GM21723 (cell line): ENCODE measurements at regions not wholly inside any gene's neighbourhood (a gene's known extent, or its start where the extent isn't known, plus 50 kb on each side); places are given as distances from the start of the nearest gene placed in this dataset.

Experiments
- ATAC-seq: cut with Tn5 transposase; IDR thresholded peaks from one replicate; pipeline ENCODE4 v1.9.1; 2021; ENCODE audit warnings: mild to moderate bottlenecking, moderate library complexity; ENCODE audit not compliant: unreplicated experiment

- no peak for ATAC-seq
Measured at GRCh38 chr14:71321574-71322315, 414.5 kb downstream of the PCNX1 start.

- no peak for ATAC-seq
Measured at GRCh38 chr14:71322655-71323250, 415.5 kb downstream of the PCNX1 start.

GRCh38 chr14:71324767-71325272 is 417.6 kb downstream of the PCNX1 start:
- no peak for ATAC-seq

DNA sequence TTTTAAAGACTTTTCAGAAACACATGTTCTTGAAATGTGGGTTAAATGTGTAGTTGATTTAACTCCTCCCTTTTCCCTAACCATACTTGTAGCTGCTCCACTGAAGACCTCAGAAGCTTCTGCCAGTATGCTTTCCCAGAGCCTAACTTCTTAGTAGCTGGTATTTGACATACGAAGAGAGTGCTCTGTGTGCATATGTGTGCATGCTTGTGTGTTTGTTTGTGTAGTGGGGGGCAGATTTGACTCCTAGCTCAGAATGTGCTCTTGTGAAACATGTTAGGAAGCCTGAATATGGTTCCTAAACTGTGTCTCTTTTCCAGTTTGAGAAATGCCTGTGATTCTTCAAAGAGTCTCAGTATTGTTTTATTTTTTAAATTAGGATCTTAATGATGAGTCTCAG is 420.4 kb downstream of the PCNX1 start:
- ATAC-seq, result no peak

DNA sequence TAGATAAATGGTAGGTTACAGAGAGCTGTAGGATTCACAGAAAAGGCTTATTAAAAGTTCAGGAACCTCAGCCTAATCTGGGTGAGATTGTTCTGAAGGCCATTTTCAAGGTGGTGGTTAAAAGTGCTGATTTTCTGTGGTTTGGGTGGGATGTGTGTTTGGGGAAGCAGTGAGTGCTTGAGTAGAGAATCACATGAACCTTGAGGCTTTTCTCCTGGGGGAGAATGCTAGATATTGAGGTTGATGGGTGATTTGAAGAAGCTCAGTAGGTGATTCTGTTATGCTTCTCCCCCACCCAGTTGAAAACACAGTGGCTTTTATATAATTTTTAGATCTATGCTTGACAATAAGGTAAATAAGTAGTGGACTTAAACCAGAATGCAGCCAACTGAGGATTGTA is 420.9 kb downstream of the PCNX1 start:
- no peak for ATAC-seq

DNA sequence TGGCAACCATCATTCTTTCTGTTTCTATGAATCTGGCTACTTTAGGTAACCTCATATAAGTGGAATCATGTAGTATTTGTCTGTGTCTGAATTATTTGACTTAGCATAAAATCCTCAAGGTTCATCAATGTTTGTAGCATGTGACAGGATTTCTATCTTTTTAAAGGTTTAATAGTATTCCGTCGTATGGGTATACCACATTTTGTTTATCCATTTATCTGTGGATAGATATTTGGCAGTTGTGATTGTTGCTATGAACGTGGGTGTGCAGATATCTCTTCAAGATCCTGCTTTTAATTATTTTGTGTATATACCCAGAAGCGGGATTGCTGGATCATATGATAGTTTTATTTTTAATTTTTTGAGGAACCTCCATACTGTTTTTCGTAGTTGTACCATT is 421.7 kb downstream of the PCNX1 start:
- ATAC-seq, result no peak

- no peak for ATAC-seq
Measured at GRCh38 chr14:71331403-71331802, 424.1 kb downstream of the PCNX1 start.

- no peak for ATAC-seq
Measured at GRCh38 chr14:71332476-71332875, 425.2 kb downstream of the PCNX1 start.

- no peak for ATAC-seq
Measured at GRCh38 chr14:71333705-71334104, 426.4 kb downstream of the PCNX1 start.

DNA sequence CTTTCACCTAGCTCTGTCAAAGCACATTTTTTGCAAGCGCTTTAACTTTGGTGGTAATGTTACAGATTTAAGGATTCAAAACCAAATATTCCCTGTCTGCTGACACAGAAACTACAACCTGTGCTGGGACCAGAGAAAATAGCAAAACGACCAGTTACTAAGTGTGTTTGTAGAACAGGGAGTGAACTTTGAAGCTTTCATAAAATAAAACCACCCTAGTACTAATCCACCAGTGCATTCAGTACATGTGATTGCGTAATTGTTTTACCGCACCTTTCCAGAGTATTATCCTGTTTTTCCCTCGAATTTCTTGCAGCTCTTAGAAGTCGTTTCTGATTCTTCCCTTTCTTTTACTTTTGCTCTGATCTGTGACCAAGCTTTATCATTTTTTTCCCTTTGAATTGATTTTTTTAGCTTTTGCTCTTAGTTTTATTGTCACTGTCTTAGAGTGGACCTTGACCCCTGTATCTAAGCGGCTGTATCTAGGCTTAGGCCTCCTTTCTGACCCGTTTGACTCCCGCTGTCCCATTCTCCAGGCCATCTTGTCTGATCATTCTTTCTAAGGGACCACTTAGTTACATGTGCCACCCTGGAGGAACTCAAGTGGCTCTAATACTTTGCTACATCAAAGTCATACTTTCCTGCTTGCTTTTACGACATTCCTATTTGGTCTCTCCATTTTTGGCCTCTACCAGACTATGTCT is 429.4 kb downstream of the PCNX1 start:
- ATAC-seq, result no peak

GRCh38 chr14:71338153-71338552 is 430.9 kb downstream of the PCNX1 start:
- ATAC-seq, result no peak

- ATAC-seq, result no peak
Measured at GRCh38 chr14:71339650-71340415, 432.6 kb downstream of the PCNX1 start.

DNA sequence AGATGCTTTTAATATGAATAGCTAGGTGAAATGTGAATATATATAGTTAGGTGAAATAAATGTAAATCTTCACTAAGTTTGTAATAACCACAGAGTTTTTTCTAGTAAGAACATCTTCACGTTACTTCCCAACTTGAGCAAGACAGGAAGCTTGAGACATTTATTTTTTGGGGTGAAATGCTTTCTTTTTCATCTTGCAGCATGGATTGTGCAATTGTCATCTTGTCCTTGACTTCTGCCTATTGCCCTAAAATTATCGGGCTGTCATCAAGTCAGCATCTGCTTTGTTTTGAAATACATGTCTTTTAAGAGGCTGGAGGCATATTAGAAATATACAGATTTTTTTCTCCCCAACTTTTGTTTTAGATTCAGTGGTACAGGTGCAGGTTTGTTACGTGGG is 433.9 kb downstream of the PCNX1 start:
- ATAC-seq, result no peak

DNA sequence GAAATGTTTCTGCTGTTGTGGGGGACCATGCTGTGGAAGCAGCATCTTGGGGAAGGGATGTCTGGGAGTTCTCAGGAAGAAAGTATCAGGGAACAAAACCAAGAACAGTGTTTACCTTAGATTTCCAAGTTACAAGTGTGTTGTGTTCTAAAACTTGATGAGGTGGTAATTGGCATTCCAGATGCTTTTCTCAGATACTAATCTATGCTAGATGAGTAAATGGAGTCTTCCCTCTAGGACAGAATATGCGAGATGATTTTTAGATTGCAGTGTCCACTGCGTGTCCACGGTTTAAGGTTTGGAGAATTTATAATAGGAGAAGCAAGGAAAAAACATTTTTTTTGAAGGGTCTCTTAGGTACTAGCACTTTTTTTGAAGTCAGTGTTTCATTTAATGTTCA is 436.5 kb downstream of the PCNX1 start:
- no peak for ATAC-seq

DNA sequence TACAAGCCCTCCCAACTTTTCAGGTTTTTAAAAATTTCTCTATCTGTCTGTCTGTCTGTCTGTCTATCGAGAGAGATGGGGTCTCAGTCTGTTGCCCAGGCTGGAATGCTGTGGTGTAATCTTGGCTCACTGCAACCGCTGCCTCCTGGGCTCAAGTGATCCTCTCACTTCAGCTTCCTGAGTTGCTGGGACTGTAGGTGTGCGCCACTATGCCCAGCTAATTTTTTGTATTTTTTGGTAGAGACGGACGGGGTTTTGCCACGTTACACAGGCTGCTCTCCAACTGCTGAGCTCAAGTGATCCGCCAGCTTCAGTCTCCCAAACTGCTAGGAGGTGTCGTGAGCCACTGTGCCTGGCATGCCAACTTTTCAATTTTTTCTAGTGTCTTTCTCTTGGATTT is 437.2 kb downstream of the PCNX1 start:
- ATAC-seq, result no peak

DNA sequence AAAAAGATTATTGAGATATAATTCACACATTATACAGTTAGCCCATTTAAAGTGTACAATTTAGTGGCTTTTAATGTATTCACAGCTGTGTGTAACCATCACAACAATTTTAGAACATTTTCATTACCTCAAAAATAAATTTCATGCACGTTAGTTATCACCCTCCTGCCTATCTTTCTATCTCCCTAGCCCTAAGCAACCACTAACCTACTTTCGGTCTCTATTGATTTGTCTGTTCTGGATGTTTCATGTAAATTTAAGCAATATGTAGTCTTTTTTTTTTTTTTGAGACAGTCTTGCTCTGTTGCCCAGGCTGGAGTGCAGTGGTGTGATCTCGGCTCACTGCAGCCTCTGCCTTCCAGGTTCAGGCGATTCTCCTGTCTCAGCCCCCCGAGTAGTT is 439.4 kb downstream of the PCNX1 start:
- no peak for ATAC-seq

DNA sequence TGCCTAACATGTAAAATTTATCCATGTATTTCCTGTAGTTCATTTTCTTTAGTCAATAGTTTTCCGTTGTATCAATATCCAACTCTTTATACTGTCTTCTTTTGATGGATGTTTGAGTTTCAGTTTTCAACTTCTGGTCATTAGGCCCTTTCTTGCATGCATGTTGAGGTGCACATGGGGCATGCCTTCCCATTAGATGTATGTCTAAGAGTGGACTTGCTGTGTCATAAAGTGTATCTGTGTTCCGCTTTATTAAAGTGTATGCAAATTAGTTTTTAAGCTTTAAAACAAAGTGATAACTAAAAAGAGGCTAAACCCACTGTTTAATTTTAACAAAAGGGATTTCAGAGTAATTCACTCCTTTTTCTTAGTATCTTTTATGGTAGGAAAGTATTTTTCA is 441.1 kb downstream of the PCNX1 start:
- ATAC-seq, result no peak

DNA sequence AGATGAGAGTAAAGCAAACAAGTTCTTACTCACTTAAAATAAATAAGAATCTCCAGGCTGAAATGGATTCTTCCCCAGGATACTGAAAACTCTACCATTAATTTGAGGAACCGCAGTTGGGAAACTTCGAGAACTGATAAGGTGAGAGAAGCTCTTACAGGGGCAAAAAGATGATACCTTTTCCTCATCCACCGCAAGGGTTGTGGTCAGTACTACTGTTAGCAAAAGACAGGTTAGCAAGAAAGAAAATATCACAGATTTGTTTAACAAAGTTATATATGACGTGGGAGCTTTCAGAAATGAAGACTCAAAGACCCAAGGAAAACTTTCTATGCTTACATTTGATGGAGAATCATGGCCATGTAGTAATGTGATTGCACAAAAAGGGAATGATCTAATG is 441.6 kb downstream of the PCNX1 start:
- ATAC-seq, result no peak

GRCh38 chr14:71354142-71354541 is 446.9 kb downstream of the PCNX1 start:
- ATAC-seq, result no peak

GRCh38 chr14:71354801-71355200 is 447.5 kb downstream of the PCNX1 start:
- ATAC-seq, result no peak
